Activated CD4-positive, alpha-beta T cell treated with anti-CD3 and anti-CD28 coated beads, Interleukin-2, Interleukin-4, amounts not matched to agents 100 ng/mL and 50 ng/mL, durations not matched to agents 16 hours and 8 hours (primary cell): ENCODE measurements at regions not wholly inside any gene's neighbourhood (a gene's known extent, or its start where the extent isn't known, plus 50 kb on each side); places are given as distances from the start of the nearest gene placed in this dataset.
"Not testable (repeated sequence)": the region's sequence is repeated elsewhere in the genome, so short reads cannot be mapped to it uniquely, and the experiment has no call there.

Source experiments
- DNase-seq: peaks from one replicate; pipeline ENCODE4 v3.0.0-alpha.2; 2020; ENCODE audit warnings: low spot score

DNA sequence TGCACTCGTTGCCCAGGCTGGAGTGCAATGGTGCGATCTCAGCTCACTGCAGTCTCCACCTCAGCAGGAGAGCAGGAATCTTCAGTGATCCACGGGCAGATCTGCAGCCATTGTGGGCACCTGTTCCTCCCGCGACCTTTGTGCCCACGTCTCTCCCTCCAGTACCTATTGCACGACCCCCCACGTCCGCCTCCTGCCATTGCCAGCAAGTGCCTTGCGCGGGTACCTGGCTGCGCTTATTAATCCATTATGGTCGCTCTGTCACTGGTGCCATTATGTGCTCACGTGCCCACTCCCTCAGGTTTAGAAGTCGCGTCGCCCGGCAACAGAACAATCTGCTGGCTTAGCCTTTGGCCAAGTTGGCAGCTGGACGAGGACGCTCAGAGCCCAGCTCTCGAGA lies 146.2 kb upstream of the C1QTNF3 start:
- not testable (repeated sequence) for DNase-seq

DNA sequence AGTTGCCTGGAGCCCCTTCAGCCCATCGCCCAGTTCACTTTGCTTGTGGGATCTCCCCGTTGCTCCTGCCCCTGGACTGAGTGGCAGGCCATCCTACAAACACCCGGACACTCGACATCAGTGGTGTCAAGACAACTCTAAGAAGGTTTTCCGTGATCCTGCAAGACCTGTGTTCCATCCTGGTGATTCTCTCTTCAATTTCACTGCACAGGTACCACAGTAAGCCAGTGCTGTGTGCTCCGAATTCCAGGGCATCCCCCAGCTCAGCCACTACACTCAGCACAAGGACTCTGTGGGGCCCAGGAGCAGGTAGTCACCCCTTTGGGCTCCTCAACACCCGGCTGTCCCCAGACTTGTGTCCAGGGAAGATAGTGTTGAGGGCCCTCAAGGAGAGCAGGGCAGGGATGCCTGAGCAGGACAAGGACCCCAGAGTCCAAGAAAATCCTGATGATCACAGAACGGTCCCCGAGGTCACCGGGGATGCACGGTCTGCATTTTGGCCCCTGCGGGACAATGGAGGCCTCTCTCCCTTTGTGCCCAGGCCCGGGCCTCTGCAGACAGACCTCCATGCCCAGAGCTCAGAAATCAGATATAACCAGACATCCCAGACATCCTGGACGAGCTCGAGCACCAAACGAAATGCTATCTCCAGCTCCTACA lies 146.9 kb upstream of the C1QTNF3 start:
- not testable (repeated sequence) for DNase-seq

DNA sequence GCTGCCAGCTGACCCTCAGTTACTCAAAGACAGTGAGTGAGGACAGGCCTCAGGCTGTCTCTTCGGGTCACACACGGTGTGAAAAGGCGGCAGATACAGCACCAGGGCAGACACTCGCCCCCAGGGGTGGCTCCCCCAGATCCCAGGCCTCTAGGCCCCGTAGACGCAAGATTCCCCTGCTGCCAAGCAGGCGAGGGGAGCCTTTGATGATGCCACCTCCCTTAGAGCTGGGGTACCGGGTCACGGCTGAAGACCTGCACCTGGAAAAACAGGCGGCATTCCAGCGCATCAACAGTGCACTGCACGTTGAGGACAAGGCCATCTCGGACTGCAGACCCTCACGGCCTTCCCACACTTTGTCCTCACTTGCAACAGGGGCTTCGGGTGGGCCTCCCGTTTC lies 147.5 kb upstream of the C1QTNF3 start:
- not testable (repeated sequence) for DNase-seq

DNA sequence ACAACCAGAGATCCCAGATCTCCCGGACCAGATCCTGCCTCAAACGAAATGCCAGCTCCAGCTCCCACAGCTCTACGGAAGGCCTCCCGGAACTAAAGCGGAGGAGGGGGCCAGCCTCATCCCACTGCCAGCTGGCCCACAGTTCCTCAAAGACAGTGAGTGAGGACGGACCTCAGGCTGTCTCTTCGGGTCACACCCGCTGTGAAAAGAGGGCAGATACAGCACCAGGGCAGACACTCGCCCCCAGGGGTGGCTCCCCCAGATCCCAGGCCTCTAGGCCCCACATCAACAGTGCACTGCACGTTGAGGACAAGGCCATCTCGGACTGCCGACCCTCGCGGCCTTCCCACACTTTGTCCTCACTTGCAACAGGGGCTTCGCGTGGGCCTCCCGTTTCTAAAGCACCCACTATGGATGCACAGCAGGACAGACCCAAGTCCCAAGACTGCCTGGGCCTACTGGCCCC lies 148.3 kb upstream of the C1QTNF3 start:
- not testable (repeated sequence) for DNase-seq

GRCh38 chr5:34192064-34192922 lies 149.3 kb upstream of the C1QTNF3 start:
- DNase-seq, result not testable (repeated sequence)

- DNase-seq, result not testable (repeated sequence)
Observed at GRCh38 chr5:34192923-34193262, 149.9 kb upstream of the C1QTNF3 start.

GRCh38 chr5:34193297-34193696 lies 150.3 kb upstream of the C1QTNF3 start:
- not testable (repeated sequence) for DNase-seq

DNA sequence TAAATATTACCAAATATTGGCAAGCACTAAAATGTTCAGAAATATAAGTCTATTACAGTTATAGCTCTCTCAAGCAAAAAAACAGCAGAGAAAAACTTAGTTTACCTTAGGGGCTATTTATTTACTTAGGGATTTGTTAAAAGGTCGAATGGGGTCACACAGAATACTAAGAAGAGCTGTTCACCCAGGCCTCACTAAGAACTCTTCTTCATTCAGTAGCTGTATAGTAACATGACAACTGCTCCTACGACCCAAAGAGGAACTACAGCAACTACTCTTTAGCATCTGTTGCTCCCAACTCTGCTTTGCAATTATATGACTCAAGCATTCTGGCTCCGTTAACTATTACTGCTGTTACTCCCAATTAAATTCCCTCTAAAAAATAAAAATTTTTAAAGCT lies 150.8 kb upstream of the C1QTNF3 start:
- DNase-seq, result not testable (repeated sequence)

GRCh38 chr5:34196091-34196490 lies 153.1 kb upstream of the C1QTNF3 start:
- DNase-seq, result not testable (repeated sequence)

GRCh38 chr5:34205347-34205746 lies 162.3 kb upstream of the C1QTNF3 start:
- DNase-seq, result not testable (repeated sequence)

GRCh38 chr5:34217386-34217785 lies 174.4 kb upstream of the C1QTNF3 start:
- not testable (repeated sequence) for DNase-seq

DNA sequence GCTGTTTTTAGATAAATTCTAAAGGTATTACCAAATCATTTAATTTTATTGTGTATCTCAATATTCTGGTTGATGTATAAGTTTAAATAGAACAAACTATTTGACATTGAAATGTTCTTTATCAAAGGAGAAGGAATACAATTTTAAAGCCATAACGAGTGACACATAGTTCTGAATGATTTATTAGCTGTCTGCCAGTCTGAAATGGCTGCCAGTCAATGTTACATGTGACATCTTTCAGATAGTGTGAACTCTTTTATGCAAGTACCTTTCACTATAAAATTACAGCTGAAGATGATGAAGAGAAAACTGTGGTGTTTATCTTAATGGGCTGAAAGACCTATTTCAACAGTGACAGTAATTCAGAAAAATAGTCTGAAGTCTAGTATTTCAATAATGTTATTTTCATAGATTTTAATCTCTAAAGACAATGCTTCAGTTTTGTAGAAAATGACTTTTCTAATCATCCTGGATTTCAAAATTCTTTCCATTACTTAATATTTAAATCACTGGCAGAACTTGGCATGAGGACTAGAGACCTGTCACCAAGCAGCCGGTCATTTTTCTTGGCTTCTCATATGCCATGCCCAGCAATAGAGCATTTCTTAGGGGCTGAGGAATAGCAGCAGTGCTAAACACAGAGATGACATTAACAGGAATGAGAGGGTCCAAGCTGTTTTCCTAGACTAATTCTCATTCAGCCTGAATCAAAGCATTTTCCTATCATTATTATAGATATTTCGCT lies 178.5 kb upstream of the C1QTNF3 start:
- DNase-seq, result not testable (repeated sequence)

DNA sequence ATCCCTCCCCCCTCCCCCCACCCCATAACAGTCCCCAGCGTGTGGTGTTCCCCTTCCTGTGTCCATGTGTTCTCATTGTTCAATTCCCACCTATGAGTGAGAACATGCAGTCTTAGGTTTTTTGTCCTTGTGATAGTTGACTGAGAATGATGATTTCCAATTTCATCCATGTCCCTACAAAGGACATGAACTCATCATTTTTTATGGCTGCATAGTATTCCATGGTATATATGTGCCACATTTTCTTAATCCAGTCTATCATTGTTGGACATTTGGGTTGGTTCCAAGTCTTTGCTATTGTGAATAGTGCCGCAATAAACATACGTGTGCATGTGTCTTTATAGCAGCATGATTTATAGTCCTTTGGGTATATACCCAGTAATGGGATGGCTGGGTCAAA lies 180.1 kb upstream of the C1QTNF3 start:
- not testable (repeated sequence) for DNase-seq

GRCh38 chr5:34230402-34230801 lies 187.4 kb upstream of the C1QTNF3 start:
- DNase-seq, result not testable (repeated sequence)

GRCh38 chr5:34243802-34244201 lies 200.8 kb upstream of the C1QTNF3 start:
- not testable (repeated sequence) for DNase-seq

GRCh38 chr5:34244281-34245031 lies 201.4 kb upstream of the C1QTNF3 start:
- peak; percentile 81 for DNase-seq

DNA sequence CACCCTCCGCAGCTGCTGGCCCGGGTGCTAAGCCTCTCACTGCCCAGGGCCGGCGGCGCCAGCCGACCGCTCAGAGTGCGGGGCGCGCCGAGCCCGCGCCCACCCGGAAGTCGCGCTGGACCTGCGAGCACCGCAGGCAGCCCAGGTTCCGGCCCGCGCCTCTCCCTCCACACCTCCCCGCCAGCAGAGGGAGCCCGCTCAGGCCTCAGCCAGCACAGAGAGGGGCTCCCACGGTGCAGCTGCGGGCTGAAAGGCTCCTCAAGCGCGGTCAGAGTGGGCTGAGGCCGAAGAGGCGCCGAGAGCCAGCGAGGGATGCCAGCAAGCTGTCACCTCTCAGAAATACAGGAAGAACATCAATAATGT lies 202.0 kb upstream of the C1QTNF3 start:
- DNase-seq, result not testable (repeated sequence)

DNA sequence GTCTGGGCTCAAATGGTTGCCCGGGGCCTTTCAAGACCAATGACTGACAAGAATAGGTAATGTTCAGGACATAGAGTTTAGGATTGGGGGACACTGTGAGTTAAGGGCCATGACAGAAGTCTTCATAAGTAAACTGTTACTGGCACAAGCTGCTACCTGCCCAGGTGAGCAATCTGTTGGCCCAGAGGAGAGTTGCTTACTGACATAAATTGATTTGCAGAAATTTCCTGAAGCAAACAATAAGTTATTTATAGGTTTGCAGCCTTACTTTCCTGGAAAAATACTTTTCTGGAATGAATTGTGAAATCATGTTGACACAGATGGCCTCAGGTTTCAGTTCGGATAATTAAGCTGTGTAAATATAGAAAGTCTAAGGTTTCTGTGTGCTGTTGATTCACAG lies 202.8 kb upstream of the C1QTNF3 start:
- DNase-seq, result not testable (repeated sequence)

GRCh38 chr5:34258598-34258997 lies 215.6 kb upstream of the C1QTNF3 start:
- not testable (repeated sequence) for DNase-seq

DNA sequence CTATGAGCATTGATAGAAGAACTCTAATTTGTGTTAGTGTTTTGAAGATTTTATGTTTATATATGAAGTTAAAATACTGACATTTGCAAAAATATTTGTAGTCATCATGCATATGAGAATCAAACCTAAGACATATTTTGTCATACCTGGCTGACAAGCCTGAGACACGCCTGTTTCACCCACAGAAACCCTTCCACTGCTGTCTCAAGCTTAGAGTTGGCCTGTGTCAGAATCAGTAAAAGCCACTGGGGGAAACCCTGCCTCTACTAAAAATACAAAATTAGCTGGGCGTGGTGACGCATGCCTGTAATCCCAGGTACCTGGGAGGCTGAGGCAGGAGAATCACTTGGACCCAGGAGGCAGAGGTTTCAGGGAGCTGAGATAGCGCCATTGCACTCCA lies 218.0 kb upstream of the C1QTNF3 start:
- DNase-seq, result not testable (repeated sequence)

GRCh38 chr5:34266151-34266550 lies 223.1 kb upstream of the C1QTNF3 start:
- DNase-seq, result not testable (repeated sequence)

GRCh38 chr5:34296759-34297158 lies 253.7 kb upstream of the C1QTNF3 start:
- DNase-seq, result not testable (repeated sequence)
